ENCODE measurements at regions not wholly inside any gene's neighbourhood (a gene's known extent, or its start where the extent isn't known, plus 50 kb on each side); places are given as distances from the start of the nearest gene placed in this dataset.
A peak's percentile ranks its signal among the peaks of the same experiment; 100 is the strongest.

DNA sequence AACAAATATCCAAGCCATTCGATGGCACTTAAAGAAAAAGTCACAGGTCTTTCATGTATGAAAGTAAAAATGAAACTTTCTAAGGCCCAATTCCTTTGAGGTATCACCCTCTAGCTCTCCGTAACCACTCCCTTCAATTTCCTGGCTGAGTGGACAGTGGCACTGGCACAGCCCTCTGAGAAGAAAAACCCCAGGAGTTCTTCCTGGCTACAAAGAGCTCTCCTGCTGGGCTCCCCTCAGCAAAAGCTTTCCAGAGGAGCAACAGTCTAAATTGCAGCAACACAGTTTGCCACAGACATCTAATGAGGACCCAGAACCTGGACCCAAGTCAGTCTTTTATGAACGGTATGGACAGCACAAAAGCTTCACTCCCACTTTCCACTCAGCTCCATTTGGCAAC, 71.8 kb downstream of the FUNDC1 start:
- WGBS, 3 donors = 73 to 76% (median 74%) methylated on average over 3 of the region's 3 CpGs
- Histone ChIP-seq H3K27me3 (ENCODE audit: control insufficient read depth in 3 of 3, insufficient read depth in 3 of 3, low read length in 3 of 3) (no peaks in the 10 kb centered on the region), H3K4me3 (ENCODE audit: low read depth in 1 of 3, low read length in 3 of 3) (no peak overlapping the region), H3K27ac (ENCODE audit: low read depth in 1 of 3, low read length in 2 of 3) (no peak overlapping the region), H3K36me3 (ENCODE audit: control insufficient read depth in 3 of 3, insufficient read depth in 2 of 3, low read depth in 1 of 3, low read length in 3 of 3) (no peaks in the 10 kb centered on the region), H3K9me3 (ENCODE audit: control insufficient read depth in 2 of 2, insufficient read depth in 1 of 2, low read depth in 1 of 2, low read length in 1 of 2) (no peaks in the 10 kb centered on the region), H3K4me1 (ENCODE audit: control insufficient read depth in 3 of 3, insufficient read depth in 2 of 3, low read depth in 1 of 3, low read length in 2 of 3) (no peaks in the 10 kb centered on the region)
- DNase-seq = no peak
- no peak for FAIRE-seq

DNA sequence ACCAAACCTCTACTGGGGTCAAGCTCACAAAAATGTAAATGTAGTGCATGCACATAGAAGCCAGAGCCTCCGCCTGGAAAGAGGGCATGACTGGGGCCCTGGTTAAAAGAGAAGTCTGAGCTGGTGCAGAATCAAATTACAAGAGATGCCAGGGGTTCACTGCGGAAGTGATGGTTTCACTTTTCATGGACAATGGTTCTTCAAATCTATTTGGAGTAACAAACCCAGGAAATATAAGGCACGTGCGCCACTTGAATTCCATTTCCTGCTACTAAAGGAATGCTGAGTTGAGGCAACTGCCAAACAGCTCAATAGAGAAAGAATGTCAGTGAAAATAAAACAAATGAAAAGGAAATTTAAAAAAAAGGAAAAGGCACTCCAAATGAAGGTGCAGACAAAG, 79.8 kb downstream of the FUNDC1 start:
- H3K4me3 ChIP-seq (ENCODE audit: low read depth in 1 of 3, low read length in 3 of 3) = no peak overlapping the region
- no peaks in the 10 kb centered on the region for H3K27me3 ChIP-seq (ENCODE audit: control insufficient read depth in 3 of 3, insufficient read depth in 3 of 3, low read length in 3 of 3)
- H3K36me3 ChIP-seq (ENCODE audit: control insufficient read depth in 3 of 3, insufficient read depth in 2 of 3, low read depth in 1 of 3, low read length in 3 of 3) = no peaks in the 10 kb centered on the region
- 56 to 80% (median 72%) methylated on average over 4 of the region's 4 CpGs for WGBS, 3 donors
- no peak overlapping the region for H3K27ac ChIP-seq (ENCODE audit: low read depth in 1 of 3, low read length in 2 of 3)
- FAIRE-seq (no peak), DNase-seq (no peak)
- no peaks in the 10 kb centered on the region for H3K4me1 ChIP-seq (ENCODE audit: control insufficient read depth in 3 of 3, insufficient read depth in 2 of 3, low read depth in 1 of 3, low read length in 2 of 3)
- peaks cover 0 to 1% of the 10 kb centered on the region in 2 donors for H3K9me3 ChIP-seq (ENCODE audit: control insufficient read depth in 2 of 2, insufficient read depth in 1 of 2, low read depth in 1 of 2, low read length in 1 of 2)

GRCh38 chrX:44459501-44459900, 83.2 kb downstream of the FUNDC1 start:
- WGBS, 3 donors = 31 to 65% (median 65%) methylated on average over 5 of the region's 5 CpGs
- no peak overlapping the region for H3K27ac ChIP-seq (ENCODE audit: low read depth in 1 of 3, low read length in 2 of 3)
- DNase-seq = peak in 1 of 2 donors; percentile 61
- H3K36me3 ChIP-seq (ENCODE audit: control insufficient read depth in 3 of 3, insufficient read depth in 2 of 3, low read depth in 1 of 3, low read length in 3 of 3) = no peaks in the 10 kb centered on the region
- no peaks in the 10 kb centered on the region for H3K4me1 ChIP-seq (ENCODE audit: control insufficient read depth in 3 of 3, insufficient read depth in 2 of 3, low read depth in 1 of 3, low read length in 2 of 3)
- peaks cover 0 to 2% of the 10 kb centered on the region in 2 donors for H3K9me3 ChIP-seq (ENCODE audit: control insufficient read depth in 2 of 2, insufficient read depth in 1 of 2, low read depth in 1 of 2, low read length in 1 of 2)
- FAIRE-seq = no peak
- H3K4me3 ChIP-seq (ENCODE audit: low read depth in 1 of 3, low read length in 3 of 3) = no peak overlapping the region
- H3K27me3 ChIP-seq (ENCODE audit: control insufficient read depth in 3 of 3, insufficient read depth in 3 of 3, low read length in 3 of 3) = no peaks in the 10 kb centered on the region

GRCh38 chrX:44456685-44457084, 86.0 kb downstream of the FUNDC1 start:
- Histone ChIP-seq H3K27me3 (ENCODE audit: control insufficient read depth in 3 of 3, insufficient read depth in 3 of 3, low read length in 3 of 3) (no peaks in the 10 kb centered on the region), H3K9me3 (ENCODE audit: control insufficient read depth in 2 of 2, insufficient read depth in 1 of 2, low read depth in 1 of 2, low read length in 1 of 2) (peaks cover 0 to 2% of the 10 kb centered on the region in 2 donors), H3K36me3 (ENCODE audit: control insufficient read depth in 3 of 3, insufficient read depth in 2 of 3, low read depth in 1 of 3, low read length in 3 of 3) (no peaks in the 10 kb centered on the region), H3K4me1 (ENCODE audit: control insufficient read depth in 3 of 3, insufficient read depth in 2 of 3, low read depth in 1 of 3, low read length in 2 of 3) (no peaks in the 10 kb centered on the region), H3K4me3 (ENCODE audit: low read depth in 1 of 3, low read length in 3 of 3) (no peak overlapping the region), H3K27ac (ENCODE audit: low read depth in 1 of 3, low read length in 2 of 3) (no peak overlapping the region)
- DNase-seq (no peak), FAIRE-seq (no peak)
- 65 to 80% (median 72%) methylated on average over 4 of the region's 4 CpGs for WGBS, 3 donors

DNA sequence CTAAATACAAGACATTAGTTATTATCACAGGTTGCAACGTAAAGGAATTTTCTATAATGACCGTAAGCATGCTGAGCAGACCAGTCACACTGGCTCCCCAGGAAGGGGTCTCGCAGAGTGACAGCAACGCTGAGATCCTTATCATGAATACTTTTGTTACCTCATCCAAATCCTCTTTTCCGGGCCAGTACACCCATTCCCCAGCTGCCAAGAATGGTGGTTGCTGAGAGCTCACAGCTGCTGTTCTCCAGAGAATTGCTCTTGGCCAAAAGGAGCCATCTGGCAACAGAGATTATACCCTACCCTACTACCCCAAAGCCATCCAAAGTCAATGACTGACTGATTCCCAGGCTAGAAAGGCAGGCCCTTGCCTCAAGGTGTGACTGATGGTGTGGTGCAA, 91.6 kb downstream of the FUNDC1 start:
- DNase-seq = no peak
- Histone ChIP-seq H3K36me3 (ENCODE audit: control insufficient read depth in 3 of 3, insufficient read depth in 2 of 3, low read depth in 1 of 3, low read length in 3 of 3) (no peaks in the 10 kb centered on the region), H3K27ac (ENCODE audit: low read depth in 1 of 3, low read length in 2 of 3) (no peak overlapping the region), H3K4me3 (ENCODE audit: low read depth in 1 of 3, low read length in 3 of 3) (no peak overlapping the region), H3K4me1 (ENCODE audit: control insufficient read depth in 3 of 3, insufficient read depth in 2 of 3, low read depth in 1 of 3, low read length in 2 of 3) (no peaks in the 10 kb centered on the region), H3K27me3 (ENCODE audit: control insufficient read depth in 3 of 3, insufficient read depth in 3 of 3, low read length in 3 of 3) (no peaks in the 10 kb centered on the region), H3K9me3 (ENCODE audit: control insufficient read depth in 2 of 2, insufficient read depth in 1 of 2, low read depth in 1 of 2, low read length in 1 of 2) (peaks cover 0 to 4% of the 10 kb centered on the region in 2 donors)
- no peak for FAIRE-seq
- 85 to 91% (median 85%) methylated on average over 5 of the region's 5 CpGs for WGBS, 3 donors

GRCh38 chrX:44447214-44447613, 95.4 kb downstream of the FUNDC1 start:
- 3 to 58% (median 6%) methylated on average over 2 of the region's 2 CpGs for WGBS, 3 donors
- no peaks in the 10 kb centered on the region for H3K27me3 ChIP-seq (ENCODE audit: control insufficient read depth in 3 of 3, insufficient read depth in 3 of 3, low read length in 3 of 3)
- no peak for FAIRE-seq

DNA sequence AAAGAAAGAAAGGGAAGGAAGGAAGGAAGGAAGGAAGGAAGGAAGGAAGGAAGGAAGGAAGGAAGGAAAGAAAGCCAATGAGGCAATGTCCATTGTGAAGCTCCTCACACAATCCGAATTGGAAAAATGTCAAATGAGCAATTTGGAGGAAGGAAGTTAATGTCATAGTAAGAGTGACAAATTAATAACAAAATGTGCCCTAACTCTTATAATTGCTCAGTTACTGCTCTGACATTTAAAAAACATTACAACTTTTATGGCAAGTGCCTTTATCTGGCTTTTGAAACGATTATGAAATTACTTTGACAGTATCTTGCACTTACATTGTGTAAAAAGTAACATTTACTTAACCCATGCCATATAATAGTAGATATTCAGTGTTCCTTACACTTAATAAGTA, 96.5 kb upstream of the EFHC2 start:
- 3 to 11% (median 5%) methylated on average over 2 of the region's 2 CpGs for WGBS, 3 donors
- DNase-seq = no peak
- FAIRE-seq = no peak

More at GRCh38 chrX:44447214-44447613, 95.4 kb downstream of the FUNDC1 start:
- Histone ChIP-seq H3K9me3 (ENCODE audit: control insufficient read depth in 2 of 2, insufficient read depth in 1 of 2, low read depth in 1 of 2, low read length in 1 of 2) (peaks cover 0 to 4% of the 10 kb centered on the region in 2 donors), H3K27ac (ENCODE audit: low read depth in 1 of 3, low read length in 2 of 3) (no peak overlapping the region), H3K36me3 (ENCODE audit: control insufficient read depth in 3 of 3, insufficient read depth in 2 of 3, low read depth in 1 of 3, low read length in 3 of 3) (no peaks in the 10 kb centered on the region), H3K4me3 (ENCODE audit: low read depth in 1 of 3, low read length in 3 of 3) (no peak overlapping the region), H3K4me1 (ENCODE audit: control insufficient read depth in 3 of 3, insufficient read depth in 2 of 3, low read depth in 1 of 3, low read length in 2 of 3) (no peaks in the 10 kb centered on the region)
- DNase-seq = peak in 1 of 2 donors; percentile 48

DNA sequence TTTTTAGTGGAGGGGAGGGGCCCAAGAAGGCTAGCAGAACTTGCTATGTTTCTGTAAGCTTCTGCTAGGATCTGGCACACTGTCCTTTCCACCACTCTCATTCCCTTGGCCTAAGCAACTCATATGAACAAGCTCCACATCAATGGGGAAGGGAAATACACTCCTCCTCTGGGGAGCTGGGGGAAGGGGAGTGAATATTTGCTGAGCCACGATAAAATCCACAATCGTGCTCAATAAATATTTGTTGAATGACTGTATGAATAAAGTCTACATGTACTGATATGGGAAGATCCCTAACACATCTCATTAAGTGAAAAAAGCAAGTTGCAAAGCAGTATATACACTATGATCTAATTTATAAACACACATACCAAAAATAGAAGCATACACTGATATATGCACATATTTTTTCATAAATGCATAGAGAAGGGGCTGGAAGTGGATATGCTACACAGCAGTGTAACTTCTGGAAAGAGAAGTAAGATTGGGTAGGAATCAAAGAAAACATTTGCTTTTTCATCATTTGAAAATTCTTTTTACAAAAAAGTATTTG, 95.8 kb upstream of the EFHC2 start:
- Histone ChIP-seq H3K27ac (ENCODE audit: low read depth in 1 of 3, low read length in 2 of 3) (no peak overlapping the region), H3K36me3 (ENCODE audit: control insufficient read depth in 3 of 3, insufficient read depth in 2 of 3, low read depth in 1 of 3, low read length in 3 of 3) (no peaks in the 10 kb centered on the region), H3K4me3 (ENCODE audit: low read depth in 1 of 3, low read length in 3 of 3) (no peak overlapping the region), H3K4me1 (ENCODE audit: control insufficient read depth in 3 of 3, insufficient read depth in 2 of 3, low read depth in 1 of 3, low read length in 2 of 3) (no peaks in the 10 kb centered on the region), H3K9me3 (ENCODE audit: control insufficient read depth in 2 of 2, insufficient read depth in 1 of 2, low read depth in 1 of 2, low read length in 1 of 2) (no peaks in the 10 kb centered on the region), H3K27me3 (ENCODE audit: control insufficient read depth in 3 of 3, insufficient read depth in 3 of 3, low read length in 3 of 3) (no peaks in the 10 kb centered on the region)
- WGBS, 3 donors = 5 to 29% (median 22%) methylated on average over 2 of the region's 2 CpGs
- FAIRE-seq (no peak), DNase-seq (peak in 1 of 2 donors; percentile 46)

More for the DNA sequence above, 96.5 kb upstream of the EFHC2 start:
- Histone ChIP-seq H3K4me1 (ENCODE audit: control insufficient read depth in 3 of 3, insufficient read depth in 2 of 3, low read depth in 1 of 3, low read length in 2 of 3) (no peaks in the 10 kb centered on the region), H3K27ac (ENCODE audit: low read depth in 1 of 3, low read length in 2 of 3) (no peak overlapping the region), H3K36me3 (ENCODE audit: control insufficient read depth in 3 of 3, insufficient read depth in 2 of 3, low read depth in 1 of 3, low read length in 3 of 3) (no peaks in the 10 kb centered on the region), H3K27me3 (ENCODE audit: control insufficient read depth in 3 of 3, insufficient read depth in 3 of 3, low read length in 3 of 3) (no peaks in the 10 kb centered on the region), H3K9me3 (ENCODE audit: control insufficient read depth in 2 of 2, insufficient read depth in 1 of 2, low read depth in 1 of 2, low read length in 1 of 2) (no peaks in the 10 kb centered on the region), H3K4me3 (ENCODE audit: low read depth in 1 of 3, low read length in 3 of 3) (no peak overlapping the region)

DNA sequence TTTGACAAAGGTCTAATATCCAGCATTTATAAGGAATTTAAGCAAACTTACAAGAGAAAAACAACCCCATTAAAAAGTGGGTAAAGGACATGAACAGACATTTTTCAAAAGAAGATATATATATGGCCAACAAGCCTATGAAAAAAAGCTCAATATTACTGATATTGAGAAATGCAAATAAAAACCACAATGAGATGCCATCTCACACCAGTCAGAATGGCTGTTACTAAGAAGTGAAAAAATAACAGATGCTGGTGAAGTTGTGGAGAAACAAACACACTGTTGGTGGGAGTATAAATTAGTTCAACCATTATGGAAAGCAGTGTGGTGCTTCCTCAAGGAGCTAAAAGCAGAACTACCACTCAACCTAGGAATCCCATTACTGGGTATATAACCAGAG, 91.6 kb upstream of the EFHC2 start:
- H3K9me3 ChIP-seq (ENCODE audit: control insufficient read depth in 2 of 2, insufficient read depth in 1 of 2, low read depth in 1 of 2, low read length in 1 of 2) = no peaks in the 10 kb centered on the region
- DNase-seq (no peak), FAIRE-seq (no peak)
- no peak overlapping the region for H3K27ac ChIP-seq (ENCODE audit: low read depth in 1 of 3, low read length in 2 of 3)
- H3K36me3 ChIP-seq (ENCODE audit: control insufficient read depth in 3 of 3, insufficient read depth in 2 of 3, low read depth in 1 of 3, low read length in 3 of 3) = no peaks in the 10 kb centered on the region
- H3K4me3 ChIP-seq (ENCODE audit: low read depth in 1 of 3, low read length in 3 of 3) = no peak overlapping the region
- no peaks in the 10 kb centered on the region for H3K27me3 ChIP-seq (ENCODE audit: control insufficient read depth in 3 of 3, insufficient read depth in 3 of 3, low read length in 3 of 3)
- H3K4me1 ChIP-seq (ENCODE audit: control insufficient read depth in 3 of 3, insufficient read depth in 2 of 3, low read depth in 1 of 3, low read length in 2 of 3) = no peaks in the 10 kb centered on the region
